Bronchial epithelial cell (primary cell): ENCODE measurements at regions not wholly inside any gene's neighbourhood (a gene's known extent, or its start where the extent isn't known, plus 50 kb on each side); places are given as distances from the start of the nearest gene placed in this dataset.

Source experiments
- DNase-seq: peaks from one replicate; pipeline ENCODE4 v3.0.0-alpha.2; 2010; ENCODE audit warnings: low read depth
- FAIRE-seq: peaks from 2 replicates; lab custom pipeline; 2011; peaks lifted over from hg19 to GRCh38; lab: Jason Lieb, UNC
- H3K27me3 ChIP-seq: 2 replicates; pipeline ENCODE4 v1.5.1; 2011; ENCODE audit warnings: low read length; ENCODE audit not compliant: control insufficient read depth, insufficient read depth
- H3K36me3 ChIP-seq: 2 replicates; pipeline ENCODE4 v1.5.1; 2011; ENCODE audit warnings: low read length; ENCODE audit not compliant: control insufficient read depth, insufficient read depth
- H3K4me3 ChIP-seq: 2 replicates; pipeline ENCODE4 v1.5.1; 2011; ENCODE audit warnings: mild to moderate bottlenecking, low read depth, low read length, control low read depth
- CTCF ChIP-seq: IDR thresholded peaks from 2 replicates; pipeline ENCODE4 v1.5.1; 2011; ENCODE audit warnings: mild to moderate bottlenecking, moderate library complexity, low read length, control low read depth, inconsistent platforms; ENCODE audit not compliant: insufficient read depth, severe bottlenecking

- Histone ChIP-seq H3K27me3 (no peaks in the 10 kb centered on the region), H3K36me3 (no peaks in the 10 kb centered on the region), H3K4me3 (no peak overlapping the region)
- FAIRE-seq, result no peak
- TF ChIP-seq CTCF, result no peak
- DNase-seq, result no peak
These were observed 561.9 kb upstream of the KCND2 start for GRCh38 chr7:119711104-119711503.

DNA sequence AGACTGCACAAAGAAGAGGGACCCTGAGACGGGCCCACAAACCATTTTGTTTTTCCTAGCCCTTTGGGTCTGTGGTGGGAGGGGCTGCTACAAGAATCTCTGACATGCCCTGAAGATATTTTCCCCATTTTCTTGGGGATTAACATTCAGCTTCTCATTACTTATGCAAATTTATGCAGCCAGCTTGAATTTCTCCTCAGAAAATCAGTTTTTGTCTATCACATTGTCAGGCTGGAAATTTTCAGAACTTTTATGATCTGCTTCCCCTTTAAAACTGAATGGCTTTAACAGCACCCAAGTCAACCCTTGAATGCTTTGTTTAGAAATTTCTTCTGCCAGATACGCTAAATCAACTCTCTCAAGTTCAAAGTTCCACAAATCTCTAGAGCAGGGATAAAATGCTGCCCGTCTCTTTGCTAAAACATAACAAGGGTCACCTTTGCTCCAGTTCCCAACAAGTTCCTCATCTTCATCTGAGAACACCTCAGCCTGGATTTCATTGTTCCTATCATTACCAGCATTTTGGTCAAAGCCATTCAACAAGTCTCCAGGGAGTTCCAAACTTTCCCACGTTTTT lies 560.0 kb upstream of the KCND2 start:
- TF ChIP-seq CTCF, result no peak
- H3K4me3 ChIP-seq, result no peak overlapping the region
- no peaks in the 10 kb centered on the region for H3K36me3 ChIP-seq
- H3K27me3 ChIP-seq, result no peaks in the 10 kb centered on the region
- no peak for DNase-seq
- FAIRE-seq, result no peak

DNA sequence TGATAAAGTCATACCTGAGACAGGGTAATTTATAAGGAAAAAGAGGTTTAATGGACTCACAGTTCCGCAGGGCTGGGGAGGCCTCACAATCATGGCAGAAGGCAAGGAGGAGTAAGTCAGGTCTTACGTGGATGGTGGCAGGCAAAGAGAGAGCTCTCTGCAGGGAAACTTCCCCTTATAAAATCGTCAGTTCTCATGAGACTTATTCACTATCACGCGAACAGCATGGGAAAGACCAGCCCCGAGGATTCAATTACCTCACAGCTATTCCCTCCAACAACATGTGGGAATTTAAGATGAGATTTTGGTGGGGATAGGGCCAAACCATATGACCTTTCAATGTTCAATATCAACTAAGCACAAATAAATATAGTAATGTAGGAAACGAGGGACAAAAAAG lies 559.4 kb upstream of the KCND2 start:
- no peak for DNase-seq
- TF ChIP-seq CTCF, result no peak
- no peak for FAIRE-seq
- no peak overlapping the region for H3K4me3 ChIP-seq
- no peaks in the 10 kb centered on the region for H3K27me3 ChIP-seq
- no peaks in the 10 kb centered on the region for H3K36me3 ChIP-seq

- DNase-seq (peak; percentile 85), FAIRE-seq (no peak)
- no peak for TF ChIP-seq CTCF
- no peak overlapping the region for H3K4me3 ChIP-seq
- H3K36me3 ChIP-seq, result no peaks in the 10 kb centered on the region
- H3K27me3 ChIP-seq, result no peaks in the 10 kb centered on the region
These were observed 552.4 kb upstream of the KCND2 start for GRCh38 chr7:119720541-119720940.

- DNase-seq, result no peak
These were observed 548.8 kb upstream of the KCND2 start for GRCh38 chr7:119724041-119724792.

More at GRCh38 chr7:119724041-119724792, 548.8 kb upstream of the KCND2 start:
- FAIRE-seq, result no peak
- Histone ChIP-seq H3K4me3 (no peak overlapping the region), H3K27me3 (no peaks in the 10 kb centered on the region), H3K36me3 (no peaks in the 10 kb centered on the region)
- no peak for TF ChIP-seq CTCF
